ENCODE measurements at regions not wholly inside any gene's neighbourhood (a gene's known extent, or its start where the extent isn't known, plus 50 kb on each side); places are given as distances from the start of the nearest gene placed in this dataset.

- Histone ChIP-seq H3K4me3 (ENCODE audit: low read length) (no peak overlapping the region), H3K9me3 (ENCODE audit: low read depth, low read length) (no peaks in the 10 kb centered on the region), H3K4me1 (ENCODE audit: insufficient read depth, low read length) (peaks cover 43% of the 10 kb centered on the region), H3K27me3 (ENCODE audit: insufficient read depth, low read length) (no peaks in the 10 kb centered on the region)
Observed at GRCh38 chr2:12032975-12033374, 286.5 kb downstream of the LPIN1 start.

- Histone ChIP-seq H3K4me1 (ENCODE audit: insufficient read depth, low read length) (peaks cover 43% of the 10 kb centered on the region), H3K27me3 (ENCODE audit: insufficient read depth, low read length) (no peaks in the 10 kb centered on the region), H3K9me3 (ENCODE audit: low read depth, low read length) (no peaks in the 10 kb centered on the region), H3K4me3 (ENCODE audit: low read length) (no peak overlapping the region)
Observed at GRCh38 chr2:12033494-12033893, 287.1 kb downstream of the LPIN1 start.

GRCh38 chr2:12034382-12034781 lies 287.9 kb downstream of the LPIN1 start:
- no peaks in the 10 kb centered on the region for H3K27me3 ChIP-seq (ENCODE audit: insufficient read depth, low read length)
- peaks cover 43% of the 10 kb centered on the region for H3K4me1 ChIP-seq (ENCODE audit: insufficient read depth, low read length)
- no peaks in the 10 kb centered on the region for H3K9me3 ChIP-seq (ENCODE audit: low read depth, low read length)
- H3K4me3 ChIP-seq (ENCODE audit: low read length) = no peak overlapping the region

GRCh38 chr2:12035029-12035720 lies 288.7 kb downstream of the LPIN1 start:
- Histone ChIP-seq H3K4me1 (ENCODE audit: insufficient read depth, low read length) (peaks cover 43% of the 10 kb centered on the region), H3K27me3 (ENCODE audit: insufficient read depth, low read length) (no peaks in the 10 kb centered on the region), H3K4me3 (ENCODE audit: low read length) (no peak overlapping the region), H3K9me3 (ENCODE audit: low read depth, low read length) (no peaks in the 10 kb centered on the region)

- Histone ChIP-seq H3K27me3 (ENCODE audit: insufficient read depth, low read length) (no peaks in the 10 kb centered on the region), H3K4me3 (ENCODE audit: low read length) (no peak overlapping the region), H3K9me3 (ENCODE audit: low read depth, low read length) (no peaks in the 10 kb centered on the region), H3K4me1 (ENCODE audit: insufficient read depth, low read length) (peaks cover 43% of the 10 kb centered on the region)
Observed at GRCh38 chr2:12035956-12036639, 289.7 kb downstream of the LPIN1 start.

GRCh38 chr2:12036640-12036983 lies 290.2 kb downstream of the LPIN1 start:
- Histone ChIP-seq H3K4me1 (ENCODE audit: insufficient read depth, low read length) (peaks cover 43% of the 10 kb centered on the region), H3K4me3 (ENCODE audit: low read length) (no peak overlapping the region), H3K27me3 (ENCODE audit: insufficient read depth, low read length) (no peaks in the 10 kb centered on the region), H3K9me3 (ENCODE audit: low read depth, low read length) (no peaks in the 10 kb centered on the region)

GRCh38 chr2:12037301-12037700 lies 290.9 kb downstream of the LPIN1 start:
- Histone ChIP-seq H3K27me3 (ENCODE audit: insufficient read depth, low read length) (no peaks in the 10 kb centered on the region), H3K4me1 (ENCODE audit: insufficient read depth, low read length) (peaks cover 45% of the 10 kb centered on the region), H3K4me3 (ENCODE audit: low read length) (no peak overlapping the region), H3K9me3 (ENCODE audit: low read depth, low read length) (no peaks in the 10 kb centered on the region)

- H3K4me1 ChIP-seq (ENCODE audit: insufficient read depth, low read length) = peaks cover 54% of the 10 kb centered on the region
- no peaks in the 10 kb centered on the region for H3K27me3 ChIP-seq (ENCODE audit: insufficient read depth, low read length)
- no peak overlapping the region for H3K4me3 ChIP-seq (ENCODE audit: low read length)
- H3K9me3 ChIP-seq (ENCODE audit: low read depth, low read length) = no peaks in the 10 kb centered on the region
Observed at GRCh38 chr2:12041236-12041635, 294.8 kb downstream of the LPIN1 start.

- no peaks in the 10 kb centered on the region for H3K27me3 ChIP-seq (ENCODE audit: insufficient read depth, low read length)
- H3K4me1 ChIP-seq (ENCODE audit: insufficient read depth, low read length) = peaks cover 58% of the 10 kb centered on the region
- H3K4me3 ChIP-seq (ENCODE audit: low read length) = no peak overlapping the region
- no peaks in the 10 kb centered on the region for H3K9me3 ChIP-seq (ENCODE audit: low read depth, low read length)
Observed at GRCh38 chr2:12043131-12043530, 296.7 kb downstream of the LPIN1 start.

GRCh38 chr2:12044857-12045256 lies 298.4 kb downstream of the LPIN1 start:
- Histone ChIP-seq H3K4me1 (ENCODE audit: insufficient read depth, low read length) (peaks cover 75% of the 10 kb centered on the region), H3K27me3 (ENCODE audit: insufficient read depth, low read length) (no peaks in the 10 kb centered on the region), H3K4me3 (ENCODE audit: low read length) (no peak overlapping the region), H3K9me3 (ENCODE audit: low read depth, low read length) (no peaks in the 10 kb centered on the region)

- H3K27me3 ChIP-seq (ENCODE audit: insufficient read depth, low read length) = no peaks in the 10 kb centered on the region
- no peak overlapping the region for H3K4me3 ChIP-seq (ENCODE audit: low read length)
- H3K9me3 ChIP-seq (ENCODE audit: low read depth, low read length) = no peaks in the 10 kb centered on the region
- H3K4me1 ChIP-seq (ENCODE audit: insufficient read depth, low read length) = peaks cover 85% of the 10 kb centered on the region
Observed at GRCh38 chr2:12045864-12046291, 299.4 kb downstream of the LPIN1 start.

- Histone ChIP-seq H3K4me3 (ENCODE audit: low read length) (no peak overlapping the region), H3K9me3 (ENCODE audit: low read depth, low read length) (no peaks in the 10 kb centered on the region), H3K4me1 (ENCODE audit: insufficient read depth, low read length) (peaks cover 91% of the 10 kb centered on the region), H3K27me3 (ENCODE audit: insufficient read depth, low read length) (no peaks in the 10 kb centered on the region)
Observed at GRCh38 chr2:12046641-12047040, 300.2 kb downstream of the LPIN1 start.

- peaks cover 88% of the 10 kb centered on the region for H3K4me1 ChIP-seq (ENCODE audit: insufficient read depth, low read length)
- no peaks in the 10 kb centered on the region for H3K9me3 ChIP-seq (ENCODE audit: low read depth, low read length)
- no peaks in the 10 kb centered on the region for H3K27me3 ChIP-seq (ENCODE audit: insufficient read depth, low read length)
- H3K4me3 ChIP-seq (ENCODE audit: low read length) = no peak overlapping the region
Observed at GRCh38 chr2:12047761-12048160, 301.3 kb downstream of the LPIN1 start.

- no peaks in the 10 kb centered on the region for H3K27me3 ChIP-seq (ENCODE audit: insufficient read depth, low read length)
- H3K4me3 ChIP-seq (ENCODE audit: low read length) = no peak overlapping the region
- peaks cover 81% of the 10 kb centered on the region for H3K4me1 ChIP-seq (ENCODE audit: insufficient read depth, low read length)
- no peaks in the 10 kb centered on the region for H3K9me3 ChIP-seq (ENCODE audit: low read depth, low read length)
Observed at GRCh38 chr2:12048550-12048949, 302.1 kb downstream of the LPIN1 start.

- peaks cover 63% of the 10 kb centered on the region for H3K4me1 ChIP-seq (ENCODE audit: insufficient read depth, low read length)
- H3K4me3 ChIP-seq (ENCODE audit: low read length) = no peak overlapping the region
- H3K27me3 ChIP-seq (ENCODE audit: insufficient read depth, low read length) = no peaks in the 10 kb centered on the region
- H3K9me3 ChIP-seq (ENCODE audit: low read depth, low read length) = no peaks in the 10 kb centered on the region
Observed at GRCh38 chr2:12050396-12050795, 304.0 kb downstream of the LPIN1 start.

GRCh38 chr2:12051831-12052230 lies 305.4 kb downstream of the LPIN1 start:
- Histone ChIP-seq H3K4me1 (ENCODE audit: insufficient read depth, low read length) (peaks cover 62% of the 10 kb centered on the region), H3K4me3 (ENCODE audit: low read length) (no peak overlapping the region), H3K27me3 (ENCODE audit: insufficient read depth, low read length) (no peaks in the 10 kb centered on the region), H3K9me3 (ENCODE audit: low read depth, low read length) (no peaks in the 10 kb centered on the region)

Measured in mononuclear cell (primary cell).